GM19372 (cell line): ENCODE measurements at regions not wholly inside any gene's neighbourhood (a gene's known extent, or its start where the extent isn't known, plus 50 kb on each side); places are given as distances from the start of the nearest gene placed in this dataset.
"Not testable (repeated sequence)": the region's sequence is repeated elsewhere in the genome, so short reads cannot be mapped to it uniquely, and the experiment has no call there.

ENCODE experiments used
- ATAC-seq: cut with Tn5 transposase; IDR thresholded peaks from one replicate; pipeline ENCODE4 v1.9.1; 2021; ENCODE audit warnings: mild to moderate bottlenecking, low read depth, moderate library complexity; ENCODE audit not compliant: unreplicated experiment

DNA sequence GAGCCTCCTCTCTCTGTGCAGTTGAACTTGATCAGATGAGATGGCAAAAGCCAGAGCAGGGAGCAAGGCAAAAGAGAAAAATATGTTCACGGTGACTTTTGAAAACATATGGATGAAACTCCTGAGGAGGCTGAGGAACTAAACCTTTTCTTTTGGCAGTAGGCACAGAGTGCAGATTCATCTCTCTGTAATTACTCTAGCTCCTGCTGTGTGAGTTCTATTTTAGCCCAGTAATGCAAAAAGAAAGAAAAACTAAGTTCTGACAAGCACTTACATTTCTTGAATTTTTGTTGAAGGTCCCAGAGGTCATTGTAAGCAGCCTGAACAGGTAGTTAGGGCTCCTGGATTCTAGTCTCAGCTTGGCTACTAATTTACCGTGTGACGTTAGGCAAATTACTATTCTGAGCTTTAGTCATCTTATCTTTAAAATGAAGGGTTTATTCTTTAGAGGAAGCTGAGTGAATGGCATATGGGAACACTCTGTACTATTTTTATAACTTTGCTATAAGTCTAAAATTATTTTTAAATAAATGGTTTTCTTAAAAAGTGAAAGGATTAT is 114.7 kb upstream of the NBPF26 start:
- not testable (repeated sequence) for ATAC-seq

DNA sequence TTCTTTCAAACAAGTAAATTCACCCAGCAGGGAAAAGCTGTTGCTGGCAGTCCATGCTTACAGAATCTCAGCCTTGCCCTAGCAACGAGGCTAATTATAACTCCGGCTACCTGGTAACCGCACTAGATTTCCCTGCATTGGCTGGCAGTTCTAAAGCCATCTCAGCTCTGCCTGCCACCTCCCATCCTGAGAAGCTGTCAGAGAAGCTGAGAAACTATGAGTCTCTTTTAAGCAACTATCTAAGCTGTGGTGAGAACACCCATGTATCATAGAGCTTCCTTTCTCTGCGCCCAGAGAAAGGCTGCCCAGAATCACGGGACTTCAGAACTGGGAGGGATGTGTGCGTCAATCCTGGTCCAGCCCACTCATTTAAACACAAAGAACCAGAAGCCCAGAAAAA is 113.9 kb upstream of the NBPF26 start:
- not testable (repeated sequence) for ATAC-seq

DNA sequence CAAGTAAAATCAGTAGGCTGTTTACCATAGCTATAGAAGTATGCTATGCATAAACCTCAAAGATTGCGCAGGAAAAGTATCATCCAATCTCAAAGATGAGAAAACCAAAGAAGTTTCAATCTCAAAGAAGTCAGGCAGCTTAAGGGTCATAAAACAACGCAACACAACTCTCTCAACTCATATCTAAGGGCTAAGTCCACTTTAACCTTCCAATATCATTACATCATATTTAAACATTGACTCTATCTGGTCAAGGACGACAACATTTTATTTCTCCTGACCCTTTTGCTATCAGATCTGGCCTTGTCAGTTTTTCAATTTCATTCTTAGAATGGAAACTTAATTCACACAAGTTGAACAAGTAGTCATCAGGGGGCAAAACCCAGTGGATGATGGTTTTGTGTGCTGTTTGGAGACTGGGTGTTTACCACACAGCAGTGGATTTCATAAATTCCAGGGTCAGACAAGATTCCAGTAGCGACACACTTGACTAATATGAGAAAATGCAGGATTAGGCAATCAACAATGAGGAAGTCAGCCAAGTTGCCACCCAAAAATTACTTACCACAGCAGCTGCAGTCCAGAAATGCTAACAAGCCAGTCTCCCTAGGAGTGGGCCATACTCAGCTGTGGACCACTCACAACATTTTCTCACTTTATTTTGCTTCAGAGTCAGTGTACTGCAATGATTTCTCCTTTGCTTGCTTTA is 108.7 kb upstream of the NBPF26 start:
- not testable (repeated sequence) for ATAC-seq

DNA sequence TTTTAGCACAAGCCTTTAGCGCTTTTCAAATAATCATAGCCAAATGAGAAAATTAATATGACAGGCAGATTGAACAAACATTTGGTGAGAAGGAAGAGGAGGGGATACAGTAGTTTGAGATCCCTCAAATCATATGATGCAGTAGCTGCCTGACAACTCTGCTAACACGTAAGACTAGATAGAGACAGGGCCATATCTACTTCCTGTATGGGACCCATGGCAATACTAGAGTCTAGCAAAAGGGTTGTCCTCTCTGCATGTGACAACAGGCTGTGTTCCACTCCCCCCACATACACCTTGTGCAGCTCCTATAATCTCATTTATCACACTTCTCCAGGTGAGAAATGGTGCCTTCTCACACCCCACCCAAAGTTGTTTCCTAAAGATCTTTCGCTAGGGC is 106.3 kb upstream of the NBPF26 start:
- ATAC-seq = not testable (repeated sequence)

DNA sequence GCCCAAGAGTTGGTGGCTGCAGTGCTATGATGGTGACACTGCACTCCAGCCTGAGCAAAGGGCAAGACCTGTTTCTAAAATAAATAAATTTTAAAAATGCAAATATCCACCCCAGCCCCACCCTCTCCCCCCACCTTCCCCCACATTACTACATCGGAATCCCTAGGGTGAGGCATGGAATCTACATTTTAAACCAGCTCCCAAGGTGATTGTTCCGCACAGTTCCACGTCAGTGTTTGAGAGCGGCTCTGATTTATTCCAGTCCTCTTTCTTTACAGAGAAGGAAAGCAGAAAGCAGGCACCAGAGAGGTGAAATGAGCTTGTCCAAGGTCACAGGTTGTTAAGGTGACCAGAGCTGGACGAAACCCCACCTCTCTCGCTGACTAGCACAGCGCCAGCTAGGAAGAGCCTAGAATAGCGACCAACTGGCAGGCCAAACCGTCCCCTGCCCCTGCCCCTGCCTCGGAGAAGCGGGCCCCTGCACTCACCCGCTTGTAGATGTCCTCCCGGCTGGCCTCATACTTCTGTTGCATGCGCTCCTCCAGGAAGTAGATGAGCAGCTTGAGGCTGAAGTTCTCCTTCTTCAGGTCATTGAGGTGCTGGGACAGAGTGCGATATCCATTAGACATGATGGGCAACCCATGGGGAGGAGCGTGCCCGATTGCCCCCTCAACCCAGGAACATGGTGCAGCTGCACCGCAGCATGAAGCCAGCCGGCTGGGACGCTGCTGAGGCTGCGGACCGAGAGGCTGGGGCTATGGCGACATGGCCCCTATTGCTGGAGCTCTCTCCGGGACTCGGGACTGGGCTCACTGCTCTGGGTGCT is 103.7 kb upstream of the NBPF26 start:
- ATAC-seq = not testable (repeated sequence)

DNA sequence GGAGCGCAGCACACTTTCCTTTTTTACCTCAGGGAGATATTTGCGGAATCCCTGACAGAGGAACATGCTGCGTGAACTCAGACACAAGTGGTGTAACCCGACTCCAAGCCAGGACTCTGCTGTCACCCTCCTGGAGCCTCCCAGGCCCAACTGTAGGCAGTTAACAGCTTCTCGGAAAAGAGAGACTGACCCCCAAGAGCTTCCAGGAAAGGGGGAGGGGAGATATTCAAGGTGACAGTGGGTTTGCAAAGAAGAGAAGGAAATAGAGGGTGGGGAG is 103.1 kb upstream of the NBPF26 start:
- not testable (repeated sequence) for ATAC-seq

DNA sequence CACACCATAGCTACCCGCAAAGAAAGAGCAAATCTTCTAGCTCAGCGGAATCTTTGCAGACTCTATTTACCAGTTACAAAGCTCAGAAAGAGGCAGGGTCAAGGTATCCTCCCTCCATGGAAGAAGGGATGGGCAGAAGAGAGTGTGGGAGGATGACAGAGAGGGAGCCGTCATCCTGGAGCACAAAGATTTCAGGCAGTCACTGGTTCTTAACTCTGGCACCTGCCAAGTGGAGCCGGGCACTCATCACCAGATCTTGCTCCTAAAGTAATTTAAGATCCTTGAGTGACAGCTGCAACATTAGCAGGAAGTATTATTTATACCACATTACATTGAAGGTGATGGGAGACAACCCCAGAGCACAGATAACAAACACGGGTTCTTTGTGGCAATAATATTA is 102.5 kb upstream of the NBPF26 start:
- ATAC-seq = not testable (repeated sequence)

DNA sequence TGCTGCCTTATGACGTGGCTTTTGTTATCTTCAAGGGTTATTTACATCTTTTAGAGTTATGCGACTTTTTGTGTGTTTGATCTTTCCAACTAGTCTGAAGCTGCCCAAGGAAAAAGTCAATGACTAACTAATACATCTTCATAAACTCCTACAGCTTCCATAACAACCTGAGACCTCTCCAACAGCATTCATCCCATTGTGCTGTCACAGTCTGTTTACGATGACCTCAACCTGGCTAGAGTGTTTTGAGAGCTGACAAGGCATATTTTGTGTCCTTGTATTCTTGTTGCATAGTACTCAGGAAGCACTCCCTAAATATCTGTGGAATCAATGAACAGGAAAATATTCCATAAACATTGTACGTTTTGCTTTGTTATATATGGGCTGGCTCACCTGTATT is 100.2 kb upstream of the NBPF26 start:
- not testable (repeated sequence) for ATAC-seq

DNA sequence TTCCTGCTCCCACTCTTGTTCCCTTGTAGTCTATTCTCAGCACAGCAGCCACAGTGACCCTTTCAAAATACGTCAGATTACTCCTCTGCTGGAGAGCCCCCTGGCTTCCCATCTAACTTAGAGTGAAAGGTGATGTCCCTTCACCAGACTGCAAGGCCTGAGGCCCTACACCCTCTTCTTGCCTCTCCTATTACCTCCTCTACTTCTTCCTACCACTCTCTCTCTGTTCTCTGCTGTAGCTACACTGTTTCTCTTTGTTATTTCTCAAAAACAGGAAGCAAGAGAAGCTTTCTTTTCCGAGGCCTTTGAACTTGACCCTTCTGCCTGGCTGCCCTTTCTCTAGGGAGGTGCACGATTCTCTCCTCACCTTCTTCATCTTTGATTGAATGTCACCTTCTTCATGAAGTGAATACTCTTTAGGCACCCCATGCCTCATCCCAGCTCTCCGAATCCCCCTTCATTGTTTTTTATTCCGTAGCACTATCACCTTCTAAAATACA is 99.1 kb upstream of the NBPF26 start:
- not testable (repeated sequence) for ATAC-seq

DNA sequence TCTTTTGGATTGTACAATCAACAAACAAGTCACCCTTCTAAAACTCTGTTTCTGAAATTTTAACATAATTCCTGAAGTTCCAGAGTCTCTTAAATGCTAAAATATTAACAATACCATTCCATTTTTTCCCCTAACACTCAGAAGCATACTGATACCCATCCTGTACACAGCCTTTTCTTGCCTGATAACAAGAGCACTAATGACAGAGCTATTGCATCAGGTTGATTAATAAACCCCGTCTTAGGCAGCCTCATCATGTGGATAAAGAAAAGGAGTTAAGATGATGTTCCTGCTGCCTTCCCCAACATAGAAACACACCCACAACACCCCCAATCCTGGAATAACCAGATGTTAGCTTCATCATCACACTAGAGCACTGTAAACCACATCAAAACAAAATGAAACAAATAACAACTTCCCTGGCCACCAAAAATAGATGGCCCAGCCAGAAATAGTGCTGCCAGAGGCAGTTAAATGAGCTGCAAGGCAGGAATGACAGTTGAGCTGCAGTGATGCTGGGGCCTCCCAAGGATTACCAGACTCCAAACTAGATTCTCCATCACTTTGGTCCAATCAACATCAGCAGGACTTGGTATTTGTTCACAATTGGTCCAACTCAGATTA is 93.8 kb upstream of the NBPF26 start:
- not testable (repeated sequence) for ATAC-seq

DNA sequence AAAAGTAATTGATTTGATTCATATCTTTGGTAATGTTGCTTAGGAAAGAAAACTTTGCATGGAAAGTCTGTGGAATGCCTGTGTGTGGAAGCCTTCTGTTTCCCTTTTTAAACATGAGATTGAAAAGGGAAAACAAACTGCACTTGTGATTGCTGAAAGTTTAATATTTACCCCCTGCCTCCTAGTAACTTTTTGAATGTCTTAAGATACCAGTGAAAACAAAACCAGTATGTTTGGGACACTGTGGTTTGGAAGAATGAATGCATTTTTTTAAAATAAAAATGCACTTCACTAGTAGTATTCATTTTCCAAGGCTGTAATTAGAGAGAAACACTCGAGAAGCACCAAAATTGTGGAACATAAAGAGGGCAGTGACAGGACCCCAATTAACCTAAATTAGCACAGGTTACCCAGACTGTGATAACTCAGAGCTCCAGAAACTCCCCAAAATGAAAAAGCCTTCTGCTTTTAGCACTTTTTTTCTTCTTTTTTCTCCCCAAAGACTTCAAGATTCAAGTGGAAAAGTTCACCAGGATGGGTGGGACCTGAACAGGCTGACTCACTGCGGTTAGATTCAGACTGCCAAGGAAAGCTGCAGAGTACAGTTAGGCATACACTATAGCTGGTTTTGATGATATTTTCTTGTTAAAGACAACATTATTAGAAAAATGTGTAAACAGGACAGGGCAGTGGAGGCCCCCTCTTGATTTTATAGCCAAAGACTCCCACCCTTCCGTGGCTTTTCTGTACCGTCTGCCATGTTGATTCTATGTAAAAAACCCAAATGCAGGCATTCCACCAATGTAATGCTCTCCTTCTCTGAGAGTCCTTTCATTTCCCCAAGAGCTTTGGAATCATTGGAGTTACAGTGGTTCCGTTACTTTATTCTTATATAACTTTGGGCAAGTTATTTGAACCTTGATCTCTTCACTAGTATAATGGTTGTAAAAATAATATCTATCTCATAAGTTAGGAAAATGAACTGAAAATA is 88.6 kb upstream of the NBPF26 start:
- not testable (repeated sequence) for ATAC-seq

DNA sequence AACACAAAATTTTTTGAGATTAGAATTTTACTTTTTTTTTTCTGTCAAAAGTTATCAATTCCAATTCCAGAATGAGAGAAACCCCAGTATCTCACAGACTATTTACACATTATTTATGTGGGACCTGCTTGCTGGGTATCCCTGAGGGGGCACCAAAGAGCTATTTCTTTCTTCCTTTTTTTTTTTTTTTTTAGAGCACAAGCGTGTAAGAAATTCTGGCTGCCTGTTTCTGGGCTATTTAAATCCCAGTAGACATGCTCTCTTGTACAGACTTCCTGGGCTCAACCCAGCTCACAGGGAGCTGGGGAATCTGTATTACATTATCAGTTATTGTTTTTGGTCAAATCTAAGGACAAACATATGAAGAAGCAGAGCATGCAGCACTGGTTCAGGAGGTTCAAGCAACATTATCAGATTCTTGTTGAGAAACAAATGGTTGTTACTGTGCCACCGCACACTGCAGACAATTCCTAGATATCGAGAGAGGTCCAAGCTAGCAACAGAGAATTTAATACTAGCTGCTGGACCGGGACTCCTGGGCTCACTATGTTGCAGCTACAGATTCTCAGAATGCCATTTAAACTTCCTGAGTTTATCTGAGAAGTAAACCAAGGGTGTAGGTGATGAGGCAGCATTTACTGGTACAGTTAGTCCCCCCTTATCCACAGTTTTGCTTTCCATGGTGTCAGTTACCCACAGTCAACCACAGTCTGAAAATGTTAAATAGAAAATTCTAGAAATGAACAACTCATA is 83.3 kb upstream of the NBPF26 start:
- not testable (repeated sequence) for ATAC-seq

DNA sequence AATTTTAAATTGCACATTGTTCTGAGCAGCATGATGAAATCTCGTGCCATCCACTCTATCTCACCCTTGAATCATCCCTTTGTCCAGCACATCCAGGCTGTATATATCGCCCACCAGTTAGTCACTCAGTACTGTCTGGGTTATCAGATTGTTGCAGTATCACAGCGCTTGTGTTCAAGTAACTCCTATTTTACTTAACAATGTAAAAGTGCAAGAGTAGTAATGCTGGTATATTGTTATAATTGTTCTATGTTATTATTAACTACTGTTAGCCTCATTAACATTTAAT is 82.8 kb upstream of the NBPF26 start:
- ATAC-seq = not testable (repeated sequence)

DNA sequence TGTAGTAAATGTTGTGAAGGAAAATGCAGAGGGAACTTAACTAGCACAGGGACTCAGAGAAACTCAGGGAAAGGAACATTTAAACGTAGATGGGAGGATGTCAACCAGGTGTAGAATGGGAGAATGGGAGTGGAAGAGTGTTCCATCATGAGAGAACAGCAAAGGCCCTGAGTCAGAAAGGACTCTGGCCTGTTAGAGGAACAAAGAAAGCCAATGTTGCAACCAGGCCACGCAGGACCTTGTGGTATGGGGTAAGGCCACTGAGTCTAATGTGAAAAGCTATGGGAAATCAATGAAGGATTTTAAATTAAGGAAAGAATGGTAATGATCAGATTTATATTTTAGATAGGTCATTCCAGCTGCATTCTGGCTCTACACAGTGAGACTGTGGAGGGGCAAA is 76.6 kb upstream of the NBPF26 start:
- ATAC-seq = not testable (repeated sequence)

DNA sequence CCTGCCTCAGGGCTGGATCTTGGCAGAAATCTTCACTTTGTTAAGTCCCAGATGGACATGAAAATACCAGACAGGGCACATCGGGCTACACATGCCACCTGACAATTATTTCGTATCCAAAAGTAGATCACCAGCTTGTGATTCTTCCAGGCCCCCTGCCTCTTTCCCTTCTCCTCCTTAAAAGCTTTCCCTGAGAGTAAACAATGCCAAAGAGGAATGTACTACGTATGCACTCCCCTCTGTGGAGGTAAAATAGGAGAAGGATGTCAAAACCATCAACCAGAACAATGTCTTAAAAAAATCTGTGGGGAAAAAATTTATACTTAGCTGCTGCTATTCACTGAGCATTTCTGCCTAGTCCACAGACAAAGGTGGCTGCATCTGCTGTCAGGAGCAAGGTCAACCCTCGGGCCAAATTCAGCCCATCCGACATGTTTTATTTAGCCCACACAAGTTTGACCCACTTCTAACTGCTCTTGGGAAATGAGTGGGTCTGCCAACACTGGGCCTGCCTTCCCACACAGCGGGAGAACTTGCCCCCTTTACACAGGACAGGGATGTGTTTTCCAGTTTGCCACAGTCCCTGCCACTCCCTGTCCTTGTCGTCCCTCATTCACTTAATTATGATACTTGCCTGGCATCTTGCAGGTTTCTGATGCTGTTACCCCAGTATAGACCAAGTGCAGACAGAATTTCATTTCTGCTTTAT is 74.7 kb upstream of the NBPF26 start:
- ATAC-seq = not testable (repeated sequence)

DNA sequence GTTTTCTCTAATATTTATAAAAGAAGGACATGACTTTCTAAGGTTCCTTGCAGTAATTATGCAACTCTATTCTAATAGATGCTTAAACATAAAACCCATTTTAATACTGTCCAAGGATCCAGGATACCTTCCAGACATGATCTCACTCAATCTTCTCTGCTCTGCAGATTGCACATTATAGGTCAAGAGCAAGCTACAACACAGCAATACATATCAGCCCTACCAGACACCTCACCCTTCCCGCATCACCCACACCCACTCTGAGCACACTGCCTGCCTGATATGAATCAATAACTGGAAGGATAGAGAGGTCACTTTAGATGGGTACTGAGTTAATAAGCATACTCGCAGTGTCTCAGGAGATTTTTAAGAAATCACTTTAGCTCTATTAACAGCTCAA is 74.0 kb upstream of the NBPF26 start:
- not testable (repeated sequence) for ATAC-seq

DNA sequence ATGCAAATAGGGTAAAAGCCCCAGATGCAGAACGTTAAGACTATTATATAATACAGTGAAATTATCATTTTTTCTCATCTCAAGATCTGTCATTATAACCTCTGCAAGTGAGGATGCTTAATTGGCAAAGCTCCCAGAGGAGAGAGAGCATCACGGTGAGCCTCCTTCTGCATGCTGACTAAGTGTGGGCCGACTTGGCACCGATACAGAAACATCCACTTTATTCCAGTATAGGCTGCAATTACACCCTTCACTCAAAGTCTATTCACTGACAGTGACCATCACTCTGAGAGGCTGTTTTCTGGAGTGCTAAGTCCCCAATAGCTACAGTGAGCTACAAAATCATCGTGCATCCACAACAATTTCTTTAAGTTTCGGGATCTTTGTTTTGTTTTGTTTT is 69.6 kb upstream of the NBPF26 start:
- ATAC-seq = not testable (repeated sequence)

DNA sequence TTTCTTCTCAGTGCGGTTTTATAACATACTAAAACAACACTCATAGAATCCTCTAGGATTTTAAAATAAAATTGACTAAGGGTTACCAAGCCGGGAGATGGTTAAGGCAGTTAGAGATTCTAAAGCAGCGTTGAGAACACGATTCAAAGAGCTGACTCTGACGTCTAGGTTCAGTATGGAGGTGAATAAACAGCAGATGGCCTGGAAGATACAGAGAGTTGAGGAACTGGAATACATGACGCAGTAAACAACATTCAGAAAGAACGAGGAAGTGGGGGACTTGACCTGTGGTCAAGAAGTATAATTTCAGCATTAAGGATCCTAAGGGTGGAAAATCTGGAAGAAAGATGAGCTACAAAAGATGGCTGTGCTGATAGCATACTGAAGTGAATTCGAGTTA is 68.4 kb upstream of the NBPF26 start:
- not testable (repeated sequence) for ATAC-seq

DNA sequence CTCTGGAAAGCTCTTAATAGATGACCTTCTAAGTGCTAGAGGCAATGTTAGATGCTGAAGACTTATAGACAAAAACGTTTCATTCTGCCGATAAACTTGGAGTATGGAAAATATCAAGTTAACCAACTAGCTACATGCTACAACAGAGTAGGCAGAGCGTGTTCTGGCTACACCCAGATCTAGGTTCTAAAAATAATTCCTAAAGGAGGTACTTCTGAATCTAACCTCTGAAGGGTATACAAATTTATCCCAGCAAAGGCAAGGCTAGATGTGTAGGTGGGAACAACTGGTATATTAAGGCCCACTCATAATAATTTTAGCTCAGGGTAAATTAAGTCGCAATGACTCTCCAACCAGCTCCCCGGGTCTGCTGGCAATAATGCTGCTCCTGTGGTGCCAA is 67.6 kb upstream of the NBPF26 start:
- ATAC-seq = not testable (repeated sequence)
